ENCODE measurements at regions not wholly inside any gene's neighbourhood (a gene's known extent, or its start where the extent isn't known, plus 50 kb on each side); places are given as distances from the start of the nearest gene placed in this dataset.

- TF ChIP-seq CTCF (IDR thresholded peaks at IDR 0.05): no peak
- TF ChIP-seq EZH2 (IDR thresholded peaks at IDR 0.05): no peak
These were observed 64.2 kb upstream of the PAM start for GRCh38 chr5:102690910-102691309.

Measured in neural progenitor cell (in vitro differentiated cells).